GM12878 (cell line): ENCODE measurements at regions not wholly inside any gene's neighbourhood (a gene's known extent, or its start where the extent isn't known, plus 50 kb on each side); places are given as distances from the start of the nearest gene placed in this dataset.

ENCODE experiments used
- ATAC-seq: fragments of 200-7000 bp; cut with Tn5 transposase; 3 replicates; pipeline ENCODE4 v1.9.1; 2020; ENCODE audit warnings: mild to moderate bottlenecking, moderate library complexity
- BruUV-seq: library from RNA; stranded (reverse); fragments of 400-500 nt; replicated peaks from 2 replicates; lab custom pipeline; 2021; lab: Mats Ljungman, UMichigan
- CTCF ChIA-PET: fragments of 300-600 bp; sonication (Branson Sonifier 250); formaldehyde crosslinking; extraction: SDS; loops from one replicate; lab custom pipeline; 2021; ENCODE audit warnings: inconsistent platforms; lab: Yijun Ruan, JAX
- POLR2A ChIA-PET: fragments of 350-600 bp; formaldehyde crosslinking; extraction: SDS; loops from one replicate; lab custom pipeline; 2021; ENCODE audit warnings: inconsistent platforms; lab: Charles Lee
- RAD21 ChIA-PET: fragments of 300-600 bp; sonication (Branson Sonifier 250); formaldehyde crosslinking; loops from one replicate; lab custom pipeline; 2023; ENCODE audit warnings: antibody characterized with exemption; ENCODE audit not compliant: unreplicated experiment; lab: Charles Lee
- SMC1A ChIA-PET: fragments of 300-600 bp; sonication (Branson Sonifier 250); formaldehyde crosslinking; loops from one replicate; lab custom pipeline; 2023; ENCODE audit not compliant: unreplicated experiment, uncharacterized antibody; lab: Charles Lee
- DNase-seq: peaks from one replicate; pipeline ENCODE4 v3.0.0-alpha.2; 2011; ENCODE audit warnings: low read depth, low spot score
- FAIRE-seq: peaks from 3 replicates; lab custom pipeline; 2011; peaks lifted over from hg19 to GRCh38; lab: Jason Lieb, UNC
- H2AFZ ChIP-seq: 2 replicates; pipeline ENCODE4 v1.6.0; 2011; ENCODE audit warnings: low read depth, low read length, control low read depth; ENCODE audit not compliant: control insufficient read depth
- H3K27ac ChIP-seq: 2 replicates; pipeline ENCODE4 v1.5.1; 2011; ENCODE audit warnings: control low read depth; ENCODE audit not compliant: control insufficient read depth, insufficient read depth
- H3K27me3 ChIP-seq, 2 experiments: replicated peaks in 1 of 2; 2 replicates each; pipeline versions ENCODE4 v1.6.0 to v1.6.1; 2011; ENCODE audit warnings: low read length in 1 of 2; ENCODE audit not compliant: control insufficient read depth in 2 of 2, insufficient read depth in 2 of 2
- H3K36me3 ChIP-seq, 2 experiments: 2 replicates each; pipeline ENCODE4 v1.5.1; 2011; ENCODE audit warnings: low read length in 1 of 2; ENCODE audit not compliant: control insufficient read depth in 2 of 2, insufficient read depth in 2 of 2
- H3K4me1 ChIP-seq: 2 replicates; pipeline ENCODE4 v1.6.1; 2011; ENCODE audit warnings: mild to moderate bottlenecking, low read length, moderate library complexity, mixed read lengths; ENCODE audit not compliant: control insufficient read depth, insufficient read depth
- H3K4me2 ChIP-seq: 2 replicates; pipeline ENCODE4 v1.6.0; 2011; ENCODE audit warnings: control low read depth; ENCODE audit not compliant: control insufficient read depth, insufficient read depth
- H3K4me3 ChIP-seq: fragments of 200-600 bp; sonication (generic); 2 replicates; pipeline ENCODE4 v1.5.1; 2016
- H3K79me2 ChIP-seq: 2 replicates; pipeline ENCODE4 v1.6.0; 2011; ENCODE audit warnings: low read length; ENCODE audit not compliant: control insufficient read depth, insufficient read depth
- H3K9ac ChIP-seq: 2 replicates; pipeline ENCODE4 v1.8.0; 2011; ENCODE audit warnings: low read length, control low read depth, mixed read lengths; ENCODE audit not compliant: control insufficient read depth, insufficient read depth
- H3K9me3 ChIP-seq: replicated peaks from 3 replicates; pipeline ENCODE4 v1.5.1; 2011; ENCODE audit warnings: mild to moderate bottlenecking, low read length; ENCODE audit not compliant: control insufficient read depth, insufficient read depth
- H4K20me1 ChIP-seq: 2 replicates; pipeline ENCODE4 v1.6.0; 2011; ENCODE audit not compliant: control insufficient read depth, insufficient read depth
- E4F1 ChIP-seq: fragments of 450-650 bp; IDR thresholded peaks from 2 replicates; pipeline ENCODE4 v1.6.1; 2018; ENCODE audit warnings: borderline replicate concordance, mild to moderate bottlenecking; ENCODE audit not compliant: partially characterized antibody
- IRF3 ChIP-seq: fragments of 450-650 bp; IDR thresholded peaks from 2 replicates; pipeline ENCODE4 v1.6.1; 2014; ENCODE audit warnings: mild to moderate bottlenecking
- IRF5 ChIP-seq: fragments of 450-650 bp; IDR thresholded peaks from 2 replicates; pipeline ENCODE4 v1.6.1; 2017; ENCODE audit warnings: borderline replicate concordance
- MYB ChIP-seq: fragments of 150-350 bp; IDR thresholded peaks from 2 replicates; pipeline ENCODE4 v1.6.1; 2014; ENCODE audit warnings: mild to moderate bottlenecking, low read depth, low read length, borderline replicate concordance
- NFYA ChIP-seq: IDR thresholded peaks from 2 replicates; pipeline ENCODE4 v1.6.1; 2011; ENCODE audit warnings: low read depth, mild to moderate bottlenecking, low read length, improper control_type of control experiment, borderline replicate concordance
- PAX8 ChIP-seq: fragments of 450-650 bp; IDR thresholded peaks from 2 replicates; pipeline ENCODE4 v1.6.1; 2017; ENCODE audit warnings: mild to moderate bottlenecking, moderate library complexity
- RAD51 ChIP-seq: fragments of 450-650 bp; IDR thresholded peaks from 2 replicates; pipeline ENCODE4 v1.6.1; 2016; ENCODE audit warnings: moderate library complexity, mild to moderate bottlenecking, inconsistent platforms
- YY1 ChIP-seq: IDR thresholded peaks from 2 replicates; pipeline ENCODE4 v1.6.1; 2011; ENCODE audit warnings: low read depth, mild to moderate bottlenecking, low read length
- ZNF207 ChIP-seq: fragments of 450-650 bp; IDR thresholded peaks from 2 replicates; pipeline ENCODE4 v1.6.1; 2014; ENCODE audit warnings: antibody characterized with exemption, mild to moderate bottlenecking, borderline replicate concordance
- ZZZ3 ChIP-seq: IDR thresholded peaks from 2 replicates; pipeline ENCODE4 v1.6.1; 2011; ENCODE audit warnings: low read depth; ENCODE audit not compliant: control insufficient read depth, insufficient read length
- WGBS: methylation state at CpG from one replicate; pipeline ENCODE4 v1.1.6; 2016; ENCODE audit warnings: low lambda C conversion rate; ENCODE audit not compliant: insufficient replicate concordance, insufficient coverage; ENCODE audit errors: missing lambda C conversion rate; 5-methylcytosine and 5-hydroxymethylcytosine counted together
- in situ Hi-C: fragments of 300-500 bp; cut with MboI; formaldehyde crosslinking; loops from 9 replicates; pipeline ENCODE4 v1.14.3; 2018; ENCODE audit warnings: mixed read lengths
- intact Hi-C: fragments of 100-400 bp; cut with micrococcal nuclease; formaldehyde crosslinking; loops from one replicate; pipeline ENCODE4 v1.14.2; 2022; ENCODE audit not compliant: unreplicated experiment

GRCh38 chr21:16838331-16838730 lies 674.5 kb upstream of the CXADR start:
- in situ Hi-C loops: no loop called here
- H3K9ac ChIP-seq: no peak overlapping the region
- ATAC-seq (no peak), FAIRE-seq (no peak), DNase-seq (no peak)
- no peaks in the 10 kb centered on the region for H3K36me3 ChIP-seq
- intact Hi-C loops: no loop called here
- ChIA-PET SMC1A (interaction anchor here (0.6 kb wide), 1 partner anchor 12 kb away, joined by 3 read pairs; no protein-coding TSS in a partner anchor), RAD21 (no interaction called here), POLR2A (no interaction called here), CTCF (interaction anchor here (0.5 kb wide), 1 partner anchor 17 kb away, joined by 3 read pairs; no protein-coding TSS in a partner anchor)
- no peak for TF ChIP-seq PAX8
- 0% methylated on average over 3 of the region's 3 CpGs for WGBS
- H2AFZ ChIP-seq: no peak overlapping the region
- H3K4me3 ChIP-seq: no peak overlapping the region
- no peaks in the 10 kb centered on the region for H3K27me3 ChIP-seq
- H3K4me2 ChIP-seq: no peak overlapping the region
- no TSS peak for BruUV-seq
- H4K20me1 ChIP-seq: no peaks in the 10 kb centered on the region
- no peaks in the 10 kb centered on the region for H3K79me2 ChIP-seq
- H3K4me1 ChIP-seq: no peaks in the 10 kb centered on the region
- no peaks in the 10 kb centered on the region for H3K9me3 ChIP-seq
- H3K27ac ChIP-seq: no peak overlapping the region

GRCh38 chr21:16840538-16840937 lies 672.3 kb upstream of the CXADR start:
- Histone ChIP-seq H3K27ac (no peak overlapping the region), H3K4me2 (no peak overlapping the region), H3K79me2 (no peaks in the 10 kb centered on the region), H3K9ac (no peak overlapping the region), H3K4me1 (no peaks in the 10 kb centered on the region), H3K27me3 (no peaks in the 10 kb centered on the region), H3K36me3 (no peaks in the 10 kb centered on the region), H3K9me3 (no peaks in the 10 kb centered on the region), H2AFZ (no peak overlapping the region), H3K4me3 (no peak overlapping the region), H4K20me1 (no peaks in the 10 kb centered on the region)
- ChIA-PET CTCF (no interaction called here), POLR2A (no interaction called here), SMC1A (no interaction called here), RAD21 (no interaction called here)
- in situ Hi-C loops (no loop called here), intact Hi-C loops (no loop called here)
- TF ChIP-seq YY1 (no peak), IRF3 (no peak), MYB (no peak), RAD51 (no peak), E4F1 (no peak), NFYA (no peak), ZZZ3 (no peak), IRF5 (no peak), ZNF207 (no peak)
- no peak for ATAC-seq
- no peak for DNase-seq
- no peak for FAIRE-seq
- BruUV-seq: no TSS peak
